NCI-H524 treated with DMSO at 0.1 percent for 48 hours (cell line): ENCODE measurements at regions not wholly inside any gene's neighbourhood (a gene's known extent, or its start where the extent isn't known, plus 50 kb on each side); places are given as distances from the start of the nearest gene placed in this dataset.

Experiments
- DNase-seq: peaks from one replicate; lab custom pipeline; 2025; lab: John Stamatoyannopoulos, UW

DNA sequence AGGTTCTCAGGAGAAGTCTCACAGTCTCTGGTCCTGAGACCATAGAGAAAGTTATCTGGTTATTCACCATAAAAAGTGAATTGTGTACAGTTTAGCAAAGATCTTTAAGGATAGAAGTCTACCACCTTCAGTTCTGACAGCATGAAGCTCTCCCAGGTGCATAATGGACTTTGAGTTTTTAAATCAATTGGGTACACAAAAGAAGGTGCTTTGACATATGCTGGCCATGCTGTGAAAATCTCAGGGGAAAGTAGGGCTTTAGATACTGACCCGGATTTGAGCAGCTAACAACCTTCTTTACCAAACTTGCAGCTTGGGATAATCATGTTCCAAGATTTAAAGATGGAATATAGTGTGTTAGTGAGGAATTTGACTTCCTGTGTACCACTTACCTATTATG is 264.2 kb downstream of the ZSWIM6 start:
- DNase-seq, result no peak

DNA sequence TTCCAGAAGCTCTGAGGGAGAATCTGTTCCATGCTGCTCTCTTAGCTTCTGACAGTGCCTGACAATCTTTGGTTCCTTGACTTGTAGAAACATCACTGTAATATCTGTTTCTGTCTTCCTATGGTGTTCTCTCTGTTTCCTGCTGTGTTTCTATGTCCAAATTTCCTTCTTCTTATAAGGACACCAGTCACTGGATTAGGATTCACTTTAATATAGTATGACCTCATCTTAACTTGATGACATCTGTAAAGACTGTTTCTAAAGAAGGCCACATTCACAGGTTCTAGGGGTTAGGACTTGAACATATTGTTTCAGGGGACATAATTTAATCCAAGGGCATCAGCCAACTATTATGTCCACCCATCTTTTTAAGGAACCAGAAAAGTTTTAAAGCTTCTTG is 265.6 kb downstream of the ZSWIM6 start:
- DNase-seq, result no peak

DNA sequence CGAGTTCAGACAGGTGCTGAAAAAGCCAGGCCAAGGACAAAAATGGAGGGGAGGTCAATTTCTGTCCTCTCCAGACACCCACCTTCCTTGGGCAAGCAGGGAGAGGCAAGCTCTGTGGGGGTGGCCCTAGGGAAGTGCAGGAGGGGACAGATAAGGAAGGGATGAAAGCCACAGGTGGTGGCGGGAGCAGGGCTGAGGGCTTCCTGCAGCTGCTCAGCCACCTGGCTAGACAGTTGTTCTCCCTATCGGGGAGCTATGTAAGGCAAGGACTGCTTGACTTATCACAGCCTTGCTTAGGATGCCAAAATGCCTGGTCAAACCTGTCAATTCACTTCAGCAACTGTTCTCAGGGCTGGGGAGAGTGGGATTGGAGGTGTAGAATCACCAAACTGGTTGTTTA is 266.1 kb downstream of the ZSWIM6 start:
- DNase-seq, result peak; percentile 22

DNA sequence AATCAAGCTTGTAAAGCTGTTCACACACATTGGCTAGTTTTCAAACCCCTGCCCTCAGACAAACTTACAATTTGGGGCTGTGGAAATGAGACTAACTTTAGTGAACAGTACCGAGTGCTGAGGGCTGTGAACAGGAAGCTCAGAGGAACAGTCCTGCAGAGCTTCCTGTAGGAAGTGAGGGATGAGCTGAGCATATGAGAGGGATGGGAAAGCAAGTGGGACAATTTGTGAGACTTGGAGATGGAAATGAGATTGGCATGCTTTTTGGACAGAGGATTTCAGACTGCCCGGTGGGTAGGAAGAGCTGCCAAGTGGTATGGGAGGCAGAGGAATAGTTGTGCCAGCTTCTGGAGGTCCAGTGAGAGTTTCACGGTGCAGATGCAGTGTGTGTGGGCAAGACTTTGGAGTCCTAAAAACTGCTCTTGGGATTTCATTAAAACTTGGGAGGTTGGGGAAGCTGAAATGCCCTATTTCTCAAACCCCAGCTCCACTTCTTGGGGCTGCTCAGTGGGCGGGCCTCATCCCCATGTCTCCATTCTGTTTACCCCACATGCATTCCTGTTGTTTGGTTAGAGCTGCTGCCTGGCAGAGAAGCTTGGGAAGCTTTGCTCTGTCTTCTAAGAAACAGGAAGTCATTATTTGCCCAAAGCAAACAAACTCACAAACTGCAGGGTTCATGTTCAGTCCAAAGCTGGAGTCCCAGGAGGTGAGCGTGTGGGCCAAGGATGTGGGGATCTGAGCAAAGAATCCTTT is 267.5 kb downstream of the ZSWIM6 start:
- no peak for DNase-seq

DNA sequence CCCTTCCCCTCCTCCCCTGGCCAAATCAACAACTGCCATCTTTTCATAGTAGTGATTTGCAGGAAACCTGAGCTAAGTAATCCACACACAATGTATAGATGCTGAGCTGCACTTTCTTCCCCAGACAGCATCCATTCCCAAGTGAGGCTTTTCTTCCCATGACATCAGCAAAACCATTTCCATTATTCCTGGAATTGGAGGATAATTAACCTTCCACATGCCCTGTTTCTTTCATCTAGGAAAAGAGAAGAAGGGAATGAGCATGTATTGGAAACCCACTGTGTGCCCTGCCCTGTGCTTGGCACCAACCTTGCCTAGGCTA is 268.0 kb downstream of the ZSWIM6 start:
- no peak for DNase-seq

DNA sequence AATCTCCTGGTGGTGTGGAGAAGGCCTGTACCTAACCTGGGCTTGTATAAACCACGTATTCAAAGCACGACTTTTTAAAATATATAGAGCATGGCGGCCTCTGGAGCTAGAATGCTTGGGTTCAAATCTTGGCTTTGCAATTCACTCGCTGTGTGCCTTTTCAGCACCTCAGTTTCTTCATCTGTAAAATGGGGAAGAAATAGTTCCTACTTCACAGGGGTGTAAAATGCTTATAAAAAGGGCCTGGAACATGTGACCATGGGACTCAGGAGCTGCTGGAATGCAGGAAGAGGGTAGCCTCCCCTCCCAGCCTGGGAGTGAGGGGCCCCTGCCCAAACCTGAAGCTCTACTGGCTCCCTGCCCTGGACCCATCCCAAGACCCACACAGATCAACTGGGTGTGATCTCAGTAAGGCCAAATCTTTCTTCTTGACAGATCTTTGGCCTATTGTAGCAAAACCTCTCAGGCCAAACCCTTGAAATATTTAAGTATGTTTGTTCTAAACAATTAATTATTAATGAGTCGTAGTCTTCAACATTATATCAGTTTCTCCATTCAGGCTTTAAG is 269.0 kb downstream of the ZSWIM6 start:
- DNase-seq, result no peak

DNA sequence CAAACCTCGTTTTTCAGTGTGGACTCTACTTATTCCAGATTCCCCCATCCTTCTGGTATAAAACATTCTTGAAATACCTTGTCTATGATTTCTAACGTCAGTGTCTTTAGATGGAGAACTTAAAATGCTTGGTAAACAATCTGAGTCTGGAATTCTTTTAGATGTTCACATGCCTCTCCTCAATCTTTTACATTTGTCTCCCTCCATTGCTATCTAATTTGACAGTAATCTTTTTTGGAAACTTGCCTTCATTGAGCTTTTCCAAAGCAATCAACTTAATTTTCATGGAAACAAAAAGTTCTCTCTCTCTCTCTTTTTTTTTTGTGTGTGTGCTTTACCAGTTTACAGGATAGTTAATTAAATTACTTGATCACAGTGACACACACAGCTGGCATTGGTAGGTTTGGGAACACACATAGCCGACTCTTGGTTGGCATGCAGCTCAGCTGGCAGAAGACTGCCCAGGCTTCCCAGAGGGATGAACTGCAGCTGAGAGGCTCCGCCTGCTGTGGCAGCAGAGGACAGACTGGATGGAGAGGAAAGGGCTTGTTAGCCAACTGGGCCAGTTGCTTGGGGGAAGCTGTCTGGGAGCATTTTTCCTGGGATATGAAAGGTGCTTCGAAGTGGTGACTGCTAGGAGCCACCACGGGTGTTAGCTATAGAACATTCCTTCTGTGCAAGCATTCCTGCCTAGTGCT is 271.3 kb downstream of the ZSWIM6 start:
- no peak for DNase-seq

DNA sequence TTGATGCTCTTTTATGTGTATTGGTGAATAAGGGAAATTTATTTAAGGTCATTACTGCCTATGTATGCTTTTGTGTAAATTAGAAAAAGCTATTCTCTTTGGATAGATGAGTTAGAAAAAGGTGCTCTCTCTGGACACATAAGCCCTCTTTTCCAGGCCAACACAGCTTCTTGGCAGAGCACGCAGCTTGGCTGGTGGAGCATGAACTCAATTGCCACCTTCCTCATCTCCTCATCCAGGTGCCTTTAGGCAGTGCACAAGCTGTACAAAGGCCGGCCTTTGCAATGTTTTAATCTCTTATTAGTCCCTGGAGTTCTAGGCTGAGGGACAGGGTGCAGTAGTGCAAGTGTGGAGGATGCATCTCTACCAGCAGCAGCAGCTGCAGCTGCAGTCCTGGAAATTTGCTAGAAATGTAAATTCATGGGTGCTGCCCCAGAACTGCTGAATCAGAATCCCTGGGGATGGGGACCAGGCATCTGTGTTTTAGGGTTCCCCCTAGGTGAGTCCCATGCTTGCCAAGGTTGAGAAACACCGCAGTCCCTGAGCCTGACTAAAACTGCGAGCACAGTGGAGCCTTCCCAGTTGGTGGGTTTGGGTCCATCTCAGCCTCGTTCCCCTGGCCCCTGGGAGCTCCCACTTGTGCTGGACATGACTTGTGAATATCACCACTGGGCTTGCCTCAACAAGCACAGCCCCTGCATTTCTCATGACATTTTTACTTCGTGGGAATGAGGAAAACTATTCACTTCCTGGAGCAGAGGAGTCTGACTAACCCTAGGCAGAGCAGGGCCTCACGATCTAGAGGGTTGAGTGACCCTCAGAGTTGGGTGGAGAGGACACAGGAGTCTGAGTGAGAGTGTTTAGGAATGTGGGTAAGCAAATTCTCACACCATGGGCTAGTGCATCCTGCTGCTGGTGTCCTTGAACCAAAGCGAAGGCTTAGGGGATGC is 272.3 kb downstream of the ZSWIM6 start:
- DNase-seq, result no peak

DNA sequence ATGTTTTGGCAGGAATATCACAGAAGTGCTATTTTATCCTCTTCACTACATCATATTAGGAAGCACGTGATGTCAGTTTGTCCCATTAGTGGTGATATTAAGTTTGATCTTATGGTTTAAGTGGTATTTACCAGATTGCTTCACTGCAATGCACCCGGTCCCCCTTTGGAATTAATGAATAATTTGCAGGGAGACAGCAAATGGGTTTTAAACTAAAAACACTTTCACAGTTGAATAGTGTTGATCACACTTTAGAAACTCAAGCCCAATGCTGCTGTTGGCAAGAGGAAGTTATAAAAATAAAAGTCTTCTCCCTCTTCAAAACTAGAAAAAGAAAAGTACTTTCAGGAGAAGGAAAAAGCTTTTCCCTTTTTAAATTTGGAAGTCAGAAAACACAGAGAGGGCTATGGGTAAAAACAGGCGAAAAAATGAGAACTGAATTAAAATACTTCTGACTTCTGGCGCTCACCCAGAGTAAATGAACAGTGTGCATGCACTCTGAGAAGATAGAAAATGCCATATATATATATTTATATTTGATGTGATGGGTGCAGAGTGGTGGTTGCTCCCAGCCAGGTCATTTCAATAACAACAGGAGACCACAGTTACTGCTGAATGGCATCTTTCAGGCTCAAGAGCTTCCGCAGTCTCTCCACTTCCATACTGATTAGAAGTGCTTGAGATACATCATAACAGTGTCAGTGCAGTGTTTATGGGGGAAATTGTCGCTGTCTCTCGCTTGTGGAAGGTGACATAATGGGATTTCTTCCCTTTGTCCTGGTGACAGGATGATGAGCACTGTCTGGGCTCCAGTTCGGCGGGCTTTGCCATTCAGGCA is 278.0 kb downstream of the ZSWIM6 start:
- DNase-seq, result no peak

DNA sequence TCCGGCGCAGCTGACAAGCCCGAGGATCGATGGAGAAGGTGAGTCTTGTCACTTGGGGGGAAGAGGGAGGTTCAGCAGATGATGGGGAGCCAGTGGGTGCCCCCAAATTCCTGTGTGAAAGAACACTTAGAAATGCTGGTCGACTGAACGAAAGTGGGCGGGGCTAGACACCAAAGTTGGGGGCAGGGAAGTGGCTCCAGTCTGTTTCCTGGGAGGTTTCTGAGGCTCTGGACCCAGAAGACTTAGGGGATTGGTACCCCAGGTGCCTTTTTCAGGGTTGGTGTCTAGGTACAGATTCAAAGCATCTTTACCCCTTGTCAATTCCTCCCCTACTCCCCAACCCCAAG is 278.6 kb downstream of the ZSWIM6 start:
- no peak for DNase-seq

DNA sequence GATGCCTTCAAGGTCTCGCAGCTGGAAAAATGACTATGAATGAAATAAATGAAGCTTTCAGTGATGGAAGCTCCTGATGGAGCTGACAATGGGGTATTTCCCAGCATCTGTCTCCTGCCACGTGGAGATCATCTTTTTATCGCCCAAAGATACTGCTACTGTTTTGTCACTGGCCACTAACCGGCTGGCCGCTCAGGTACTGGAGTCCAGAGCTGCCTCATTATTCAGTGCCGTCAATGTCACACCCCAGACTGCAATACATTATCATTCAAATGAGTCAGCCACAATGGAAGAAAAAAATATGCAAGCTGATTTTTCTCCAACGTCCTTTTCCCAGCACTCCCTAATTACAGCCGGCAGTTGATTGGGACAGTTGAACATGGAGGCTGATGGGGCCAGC is 280.4 kb downstream of the ZSWIM6 start:
- DNase-seq, result no peak

DNA sequence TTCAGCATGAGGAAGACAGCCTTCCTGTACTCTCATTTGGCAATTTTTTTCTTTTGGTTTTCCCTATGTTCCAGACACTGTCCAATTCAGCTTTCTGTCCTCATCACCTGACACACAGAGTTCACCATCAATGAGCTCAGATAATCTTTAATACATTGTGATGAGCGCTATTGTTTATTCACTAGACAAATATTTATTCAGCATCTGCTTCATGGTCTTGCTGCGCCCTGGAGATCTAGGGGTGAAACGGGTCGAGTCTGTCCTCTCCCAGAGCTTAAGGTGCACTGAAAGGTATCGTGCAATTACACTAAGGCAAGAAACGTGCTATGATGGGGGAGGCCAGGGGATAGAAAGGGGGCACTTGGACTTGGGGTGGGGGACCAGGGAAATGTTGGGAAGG is 281.6 kb downstream of the ZSWIM6 start:
- no peak for DNase-seq

DNA sequence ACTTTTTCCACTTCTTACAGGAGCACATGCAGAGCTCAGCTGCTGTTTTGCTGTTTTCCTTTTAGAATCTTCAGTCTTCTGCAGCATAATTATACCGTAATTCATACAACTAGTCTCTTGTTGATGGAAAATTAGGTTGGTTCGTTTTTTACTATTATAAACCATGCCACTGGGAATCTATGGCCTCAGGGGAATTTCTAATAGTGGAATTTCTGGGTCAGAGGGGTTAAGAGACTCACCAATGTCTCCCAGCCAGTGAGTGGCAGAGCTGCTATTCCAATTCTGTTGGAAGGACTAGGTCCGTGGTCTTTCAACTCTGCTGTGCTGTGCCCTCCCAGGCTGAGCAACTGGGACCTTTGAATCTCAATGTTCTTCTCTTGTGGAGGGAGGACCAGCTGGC is 282.5 kb downstream of the ZSWIM6 start:
- no peak for DNase-seq

DNA sequence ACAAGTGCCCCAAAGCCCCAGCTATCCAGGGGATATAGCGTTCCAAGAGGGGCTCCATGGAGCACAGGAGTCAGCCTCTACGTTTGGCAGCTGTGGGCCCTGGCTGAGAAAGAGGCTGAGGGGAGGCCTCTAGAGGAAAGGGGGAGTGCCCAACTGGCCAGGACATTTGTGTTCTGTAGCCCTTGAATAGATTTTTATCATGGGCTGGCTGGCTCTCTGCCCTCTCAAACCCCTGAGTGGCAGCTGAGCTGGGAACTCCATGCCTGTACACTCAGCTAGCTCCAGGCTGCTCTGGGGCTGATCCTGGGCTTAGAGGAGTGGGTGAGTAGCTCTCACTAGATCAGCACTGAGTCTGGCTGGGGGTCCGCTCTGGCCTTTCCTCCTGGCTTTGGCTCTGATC is 285.0 kb downstream of the ZSWIM6 start:
- no peak for DNase-seq

DNA sequence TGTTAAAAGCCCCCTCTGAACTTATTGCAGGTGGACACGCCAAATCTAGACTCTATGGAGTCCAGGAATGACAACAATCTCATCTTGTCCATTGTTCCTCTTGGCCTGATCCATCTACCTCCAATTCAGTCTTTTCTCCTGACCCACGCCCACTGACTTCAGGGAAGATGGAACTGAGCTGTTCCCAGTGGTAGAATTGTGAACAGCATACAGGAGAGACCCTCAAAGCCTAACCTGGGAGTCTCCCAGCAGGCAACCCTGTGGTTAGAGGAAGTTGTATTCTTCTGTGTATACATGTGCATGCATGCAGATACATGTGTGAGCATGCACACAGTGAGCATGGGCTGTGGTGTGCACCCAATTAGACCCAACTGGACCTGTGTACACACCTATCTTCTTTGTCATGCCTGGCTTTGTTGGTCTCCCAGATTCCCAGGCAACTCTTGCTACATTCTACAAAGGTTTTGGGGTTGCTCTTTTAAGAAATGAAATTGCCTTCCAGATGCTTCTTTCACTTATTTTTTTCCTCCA is 286.0 kb downstream of the ZSWIM6 start:
- no peak for DNase-seq

DNA sequence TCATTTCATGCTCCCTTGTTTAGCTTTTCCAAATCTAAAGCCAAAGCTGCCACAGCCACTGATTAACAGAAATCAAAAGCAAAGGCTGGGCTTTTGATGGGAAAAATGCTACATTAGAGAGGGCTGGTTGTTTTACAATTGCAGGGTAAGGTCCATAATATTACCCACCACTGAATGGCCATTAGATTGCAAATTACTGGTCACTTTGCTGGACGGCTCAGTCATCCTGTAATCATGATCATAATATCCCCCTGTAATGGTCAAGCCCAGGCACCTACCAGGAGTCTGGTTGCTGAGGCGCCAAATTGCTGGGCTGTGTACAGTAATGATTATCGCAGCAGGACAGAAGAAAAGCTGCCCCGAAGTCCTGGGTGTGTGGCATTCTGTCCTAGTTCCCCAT is 286.5 kb downstream of the ZSWIM6 start:
- no peak for DNase-seq

DNA sequence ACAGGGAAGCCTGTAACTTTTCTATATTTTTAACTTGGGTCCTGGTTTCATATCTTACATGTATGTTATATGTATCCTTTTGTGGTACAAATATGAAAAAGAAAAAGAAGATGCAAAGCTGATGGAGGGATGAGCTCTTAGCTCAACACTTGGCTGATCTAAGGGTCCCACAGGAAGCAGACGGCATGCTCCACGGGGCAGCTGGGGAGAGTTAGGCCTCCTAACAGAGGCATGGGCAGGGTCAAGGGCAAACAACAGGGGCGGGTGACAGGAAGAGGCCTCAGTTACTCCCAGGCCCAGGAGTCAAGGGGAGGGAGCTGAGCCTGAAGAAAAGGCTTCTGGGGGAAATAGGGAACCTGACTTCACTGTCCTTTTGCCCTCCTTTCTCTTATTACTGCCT is 287.2 kb downstream of the ZSWIM6 start:
- DNase-seq, result no peak

DNA sequence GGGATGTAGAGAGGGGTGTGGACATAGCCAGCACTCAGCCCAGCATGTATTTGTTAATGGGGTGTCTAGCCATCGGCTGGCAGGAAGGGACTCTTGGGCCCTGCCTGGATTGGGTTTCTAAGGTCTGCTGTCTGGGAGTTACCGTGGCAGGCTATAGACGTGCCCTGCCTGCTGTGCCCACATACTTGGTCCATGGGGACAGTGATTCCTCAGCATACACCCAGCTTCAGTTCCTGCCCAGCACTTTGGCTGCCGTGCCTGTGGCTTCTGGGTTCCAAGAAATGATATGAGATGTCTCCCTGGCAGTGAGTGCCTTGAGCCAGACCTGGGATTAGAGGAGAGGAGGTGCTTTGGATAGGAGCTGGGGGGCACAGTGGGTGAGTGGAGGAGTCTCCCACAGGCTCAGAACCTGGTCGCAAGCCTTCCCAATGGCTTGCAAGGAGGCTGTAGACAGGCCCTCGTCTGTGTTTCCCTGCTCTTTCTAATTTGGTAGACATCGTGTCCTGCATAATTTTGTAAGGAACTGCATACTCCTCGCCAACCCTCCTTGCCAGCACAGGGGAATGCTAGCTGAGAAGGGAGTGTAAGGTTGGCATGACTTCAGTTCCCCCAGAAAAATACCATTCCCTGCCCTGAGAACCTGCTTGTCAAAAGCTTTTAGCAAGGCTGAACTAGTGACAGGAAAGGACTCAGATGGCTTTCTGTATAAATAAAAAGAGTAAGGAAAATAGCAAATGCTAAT is 287.9 kb downstream of the ZSWIM6 start:
- no peak for DNase-seq

DNA sequence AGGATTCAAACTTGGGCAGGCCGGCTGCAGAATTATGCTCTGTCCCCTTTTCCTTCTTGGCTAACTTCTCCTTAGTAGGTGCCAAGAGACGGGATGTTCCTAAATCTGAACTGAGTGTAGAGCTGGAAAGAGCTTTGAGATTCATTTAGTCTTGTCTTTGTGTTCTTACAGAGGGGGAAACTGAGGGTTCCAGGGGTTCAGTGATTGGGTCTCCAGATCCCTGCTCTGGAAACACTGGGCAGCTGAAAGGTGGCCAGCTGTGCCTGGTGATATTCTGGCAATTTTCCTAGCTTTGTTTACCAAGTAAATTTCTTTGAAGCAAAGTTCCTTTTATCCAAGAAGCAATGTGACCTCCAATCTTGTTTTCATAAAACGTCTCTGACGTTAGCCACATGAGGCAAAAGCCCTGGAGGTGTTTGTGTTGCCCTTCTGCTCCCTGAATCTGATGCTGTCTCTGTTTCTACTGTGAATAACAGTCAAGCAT is 288.7 kb downstream of the ZSWIM6 start:
- no peak for DNase-seq

DNA sequence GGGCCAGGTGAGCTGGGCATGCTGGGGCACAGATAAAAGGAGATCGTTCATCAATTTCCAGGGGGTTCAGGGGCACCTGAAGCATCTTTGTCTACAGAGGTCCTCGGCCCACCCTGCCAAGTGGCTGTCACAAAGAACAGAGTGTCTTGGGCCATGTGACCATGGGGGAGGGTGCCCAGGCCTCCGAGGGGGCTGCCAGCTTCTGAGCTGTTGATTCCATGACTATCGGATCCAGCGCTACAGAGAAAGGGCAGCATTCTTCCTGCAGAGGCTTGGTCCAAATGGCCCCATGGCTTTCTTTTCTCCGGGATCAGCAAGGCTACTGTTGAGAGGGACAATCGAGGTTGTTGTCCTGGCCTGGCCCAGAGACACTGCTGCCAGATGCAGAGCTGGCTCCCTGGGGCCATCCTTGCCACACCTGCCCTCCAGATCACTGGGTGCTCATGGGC is 289.2 kb downstream of the ZSWIM6 start:
- no peak for DNase-seq

DNA sequence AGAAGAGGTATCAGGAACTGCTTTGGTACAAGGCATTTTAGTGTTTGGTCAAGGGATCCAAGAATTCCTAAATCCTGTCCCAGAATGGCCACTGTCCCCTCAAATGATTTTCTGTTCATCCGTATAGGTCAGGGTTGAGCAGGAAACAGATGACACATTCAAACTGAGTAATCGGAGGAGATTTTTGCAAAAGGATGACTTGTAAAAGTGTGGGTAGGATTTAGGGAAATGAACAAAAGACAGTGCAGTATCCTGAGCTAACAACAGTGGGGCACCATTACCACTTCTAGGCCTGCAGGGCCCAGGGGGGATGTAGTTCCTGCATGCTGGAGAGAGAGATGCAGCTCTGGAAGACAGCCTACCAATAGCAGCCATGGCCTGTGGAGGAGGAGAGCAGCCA is 290.1 kb downstream of the ZSWIM6 start:
- no peak for DNase-seq
